WTC11 (cell line): ENCODE measurements at regions not wholly inside any gene's neighbourhood (a gene's known extent, or its start where the extent isn't known, plus 50 kb on each side); places are given as distances from the start of the nearest gene placed in this dataset.

Experiments
- ATF3 ChIP-seq: sonication (generic); formaldehyde crosslinking; conservative IDR thresholded peaks from 2 replicates; pipeline ENCODE4 v1.8.1; 2022; ENCODE audit warnings: mild to moderate bottlenecking, missing genetic modification reagents
- CREB1 ChIP-seq: sonication (generic); formaldehyde crosslinking; IDR thresholded peaks from 2 replicates; pipeline ENCODE4 v1.8.0; 2023; ENCODE audit warnings: mild to moderate bottlenecking, missing genetic modification reagents
- ESRRA ChIP-seq: sonication (generic); formaldehyde crosslinking; IDR thresholded peaks from 2 replicates; pipeline ENCODE4 v1.8.1; 2022; ENCODE audit warnings: mild to moderate bottlenecking, missing genetic modification reagents, borderline replicate concordance
- IRF1 ChIP-seq: sonication (generic); formaldehyde crosslinking; IDR thresholded peaks from 2 replicates; pipeline ENCODE4 v1.8.0; 2023; ENCODE audit warnings: missing genetic modification reagents
- MAX ChIP-seq: sonication (generic); formaldehyde crosslinking; IDR thresholded peaks from 2 replicates; pipeline ENCODE4 v1.8.0; 2022; ENCODE audit warnings: mild to moderate bottlenecking, missing genetic modification reagents
- NFE2L1 ChIP-seq: sonication (generic); formaldehyde crosslinking; IDR thresholded peaks from 2 replicates; pipeline ENCODE4 v1.8.1; 2023; ENCODE audit warnings: missing genetic modification reagents
- RORB ChIP-seq: fragments of 250-450 bp; sonication (Bioruptor Pico); IDR thresholded peaks from 2 replicates; pipeline ENCODE4 v1.9.0; 2021; ENCODE audit warnings: mild to moderate bottlenecking
- SMAD3 ChIP-seq: sonication (generic); formaldehyde crosslinking; IDR thresholded peaks from 2 replicates; pipeline ENCODE4 v1.8.0; 2022; ENCODE audit warnings: missing genetic modification reagents, mild to moderate bottlenecking, borderline replicate concordance
- SP1 ChIP-seq: sonication (generic); formaldehyde crosslinking; conservative IDR thresholded peaks from 2 replicates; pipeline ENCODE4 v1.8.1; 2022; ENCODE audit warnings: missing genetic modification reagents
- TEAD4 ChIP-seq: sonication (generic); formaldehyde crosslinking; IDR thresholded peaks from 2 replicates; pipeline ENCODE4 v1.8.0; 2022; ENCODE audit warnings: mild to moderate bottlenecking, missing genetic modification reagents
- ZNF121 ChIP-seq: sonication (generic); formaldehyde crosslinking; IDR thresholded peaks from 2 replicates; pipeline ENCODE4 v1.8.0; 2023; ENCODE audit warnings: missing genetic modification reagents
- TF ChIP-seq, protein P1 (sequence below): sonication (generic); formaldehyde crosslinking; IDR thresholded peaks from 2 replicates; pipeline ENCODE4 v1.8.1; 2023; ENCODE audit warnings: mild to moderate bottlenecking, missing genetic modification reagents, moderate library complexity
- TF ChIP-seq, protein P2 (sequence below): fragments of 200-600 bp; IDR thresholded peaks from 2 replicates; pipeline ENCODE4 v1.8.0; 2022; ENCODE audit warnings: antibody characterized with exemption
- TF ChIP-seq, protein P3 (sequence below): sonication (generic); formaldehyde crosslinking; IDR thresholded peaks from 2 replicates; pipeline ENCODE4 v1.8.1; 2023; ENCODE audit warnings: mild to moderate bottlenecking, missing genetic modification reagents, moderate library complexity

GRCh38 chr1:94741996-94742395 lies 78.2 kb upstream of the SLC44A3 start:
- no peak for TF ChIP-seq IRF1 (CRISPR knock-in tag)
- TF ChIP-seq, protein P1, sequence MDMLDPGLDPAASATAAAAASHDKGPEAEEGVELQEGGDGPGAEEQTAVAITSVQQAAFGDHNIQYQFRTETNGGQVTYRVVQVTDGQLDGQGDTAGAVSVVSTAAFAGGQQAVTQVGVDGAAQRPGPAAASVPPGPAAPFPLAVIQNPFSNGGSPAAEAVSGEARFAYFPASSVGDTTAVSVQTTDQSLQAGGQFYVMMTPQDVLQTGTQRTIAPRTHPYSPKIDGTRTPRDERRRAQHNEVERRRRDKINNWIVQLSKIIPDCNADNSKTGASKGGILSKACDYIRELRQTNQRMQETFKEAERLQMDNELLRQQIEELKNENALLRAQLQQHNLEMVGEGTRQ (CRISPR knock-in tag) = no peak
- no peak for TF ChIP-seq TEAD4 (CRISPR knock-in tag)
- TF ChIP-seq, protein P2, sequence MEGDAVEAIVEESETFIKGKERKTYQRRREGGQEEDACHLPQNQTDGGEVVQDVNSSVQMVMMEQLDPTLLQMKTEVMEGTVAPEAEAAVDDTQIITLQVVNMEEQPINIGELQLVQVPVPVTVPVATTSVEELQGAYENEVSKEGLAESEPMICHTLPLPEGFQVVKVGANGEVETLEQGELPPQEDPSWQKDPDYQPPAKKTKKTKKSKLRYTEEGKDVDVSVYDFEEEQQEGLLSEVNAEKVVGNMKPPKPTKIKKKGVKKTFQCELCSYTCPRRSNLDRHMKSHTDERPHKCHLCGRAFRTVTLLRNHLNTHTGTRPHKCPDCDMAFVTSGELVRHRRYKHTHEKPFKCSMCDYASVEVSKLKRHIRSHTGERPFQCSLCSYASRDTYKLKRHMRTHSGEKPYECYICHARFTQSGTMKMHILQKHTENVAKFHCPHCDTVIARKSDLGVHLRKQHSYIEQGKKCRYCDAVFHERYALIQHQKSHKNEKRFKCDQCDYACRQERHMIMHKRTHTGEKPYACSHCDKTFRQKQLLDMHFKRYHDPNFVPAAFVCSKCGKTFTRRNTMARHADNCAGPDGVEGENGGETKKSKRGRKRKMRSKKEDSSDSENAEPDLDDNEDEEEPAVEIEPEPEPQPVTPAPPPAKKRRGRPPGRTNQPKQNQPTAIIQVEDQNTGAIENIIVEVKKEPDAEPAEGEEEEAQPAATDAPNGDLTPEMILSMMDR = no peak
- no peak for TF ChIP-seq SMAD3 (CRISPR knock-in tag)
- TF ChIP-seq ESRRA (CRISPR knock-in tag) = no peak
- no peak for TF ChIP-seq NFE2L1
- TF ChIP-seq ATF3 = no peak
- TF ChIP-seq MAX (CRISPR knock-in tag) = no peak
- TF ChIP-seq SP1 (CRISPR knock-in tag) = no peak
- TF ChIP-seq CREB1 (CRISPR knock-in tag) = no peak
- TF ChIP-seq, protein P3, sequence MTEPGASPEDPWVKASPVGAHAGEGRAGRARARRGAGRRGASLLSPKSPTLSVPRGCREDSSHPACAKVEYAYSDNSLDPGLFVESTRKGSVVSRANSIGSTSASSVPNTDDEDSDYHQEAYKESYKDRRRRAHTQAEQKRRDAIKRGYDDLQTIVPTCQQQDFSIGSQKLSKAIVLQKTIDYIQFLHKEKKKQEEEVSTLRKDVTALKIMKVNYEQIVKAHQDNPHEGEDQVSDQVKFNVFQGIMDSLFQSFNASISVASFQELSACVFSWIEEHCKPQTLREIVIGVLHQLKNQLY (CRISPR knock-in tag) = no peak
- TF ChIP-seq ZNF121 (CRISPR knock-in tag) = no peak
- TF ChIP-seq RORB = no peak
